ENCODE measurements at regions not wholly inside any gene's neighbourhood (a gene's known extent, or its start where the extent isn't known, plus 50 kb on each side); places are given as distances from the start of the nearest gene placed in this dataset.

GRCh38 chr2:106572541-106573450 lies 85.6 kb downstream of the CD8B2 start:
- peaks cover 14% of the 10 kb centered on the region for H3K4me1 ChIP-seq (ENCODE audit: control insufficient read depth, insufficient read depth, low read length)
- no peak overlapping the region for H3K4me3 ChIP-seq (ENCODE audit: low read length)
- no peaks in the 10 kb centered on the region for H3K36me3 ChIP-seq (ENCODE audit: control insufficient read depth, insufficient read depth, low read length)
- WGBS (ENCODE audit: insufficient coverage) = 80% methylated on average over 1 of the region's 8 CpGs
- H3K27ac ChIP-seq (ENCODE audit: low read length) = no peak overlapping the region
- DNase-seq = no peak
- no peaks in the 10 kb centered on the region for H3K9me3 ChIP-seq (replicated peaks; ENCODE audit: control insufficient read depth, low read depth, low read length)
- H3K27me3 ChIP-seq (ENCODE audit: control insufficient read depth, insufficient read depth, low read length) = no peaks in the 10 kb centered on the region

GRCh38 chr2:106573773-106574172 lies 86.6 kb downstream of the CD8B2 start:
- Histone ChIP-seq H3K4me1 (ENCODE audit: control insufficient read depth, insufficient read depth, low read length) (peaks cover 14% of the 10 kb centered on the region), H3K36me3 (ENCODE audit: control insufficient read depth, insufficient read depth, low read length) (no peaks in the 10 kb centered on the region), H3K27ac (ENCODE audit: low read length) (no peak overlapping the region), H3K4me3 (ENCODE audit: low read length) (no peak overlapping the region), H3K27me3 (ENCODE audit: control insufficient read depth, insufficient read depth, low read length) (no peaks in the 10 kb centered on the region), H3K9me3 (replicated peaks; ENCODE audit: control insufficient read depth, low read depth, low read length) (no peaks in the 10 kb centered on the region)
- no peak for DNase-seq

- H3K4me1 ChIP-seq (ENCODE audit: control insufficient read depth, insufficient read depth, low read length) = peaks cover 22% of the 10 kb centered on the region
- peak overlapping the region; percentile 4 for H3K27ac ChIP-seq (ENCODE audit: low read length)
- peak; percentile 87 for DNase-seq
- H3K36me3 ChIP-seq (ENCODE audit: control insufficient read depth, insufficient read depth, low read length) = no peaks in the 10 kb centered on the region
- H3K4me3 ChIP-seq (ENCODE audit: low read length) = no peak overlapping the region
- 34% methylated on average over 2 of the region's 6 CpGs for WGBS (ENCODE audit: insufficient coverage)
- no peaks in the 10 kb centered on the region for H3K9me3 ChIP-seq (replicated peaks; ENCODE audit: control insufficient read depth, low read depth, low read length)
- H3K27me3 ChIP-seq (ENCODE audit: control insufficient read depth, insufficient read depth, low read length) = peaks cover 8% of the 10 kb centered on the region
These were observed 88.8 kb downstream of the CD8B2 start for GRCh38 chr2:106575955-106576354.

- WGBS (ENCODE audit: insufficient coverage) = 90% methylated on average over 4 of the region's 5 CpGs
- H3K36me3 ChIP-seq (ENCODE audit: control insufficient read depth, insufficient read depth, low read length) = no peaks in the 10 kb centered on the region
- H3K4me1 ChIP-seq (ENCODE audit: control insufficient read depth, insufficient read depth, low read length) = peaks cover 28% of the 10 kb centered on the region
- H3K27ac ChIP-seq (ENCODE audit: low read length) = no peak overlapping the region
- peaks cover 15% of the 10 kb centered on the region for H3K27me3 ChIP-seq (ENCODE audit: control insufficient read depth, insufficient read depth, low read length)
- no peak for DNase-seq
- H3K9me3 ChIP-seq (replicated peaks; ENCODE audit: control insufficient read depth, low read depth, low read length) = no peaks in the 10 kb centered on the region
- H3K4me3 ChIP-seq (ENCODE audit: low read length) = no peak overlapping the region
These were observed 90.1 kb downstream of the CD8B2 start for GRCh38 chr2:106577255-106577651.

- Histone ChIP-seq H3K4me1 (ENCODE audit: control insufficient read depth, insufficient read depth, low read length) (peaks cover 30% of the 10 kb centered on the region), H3K36me3 (ENCODE audit: control insufficient read depth, insufficient read depth, low read length) (no peaks in the 10 kb centered on the region), H3K27me3 (ENCODE audit: control insufficient read depth, insufficient read depth, low read length) (peaks cover 23% of the 10 kb centered on the region), H3K27ac (ENCODE audit: low read length) (no peak overlapping the region), H3K4me3 (ENCODE audit: low read length) (no peak overlapping the region), H3K9me3 (replicated peaks; ENCODE audit: control insufficient read depth, low read depth, low read length) (no peaks in the 10 kb centered on the region)
- DNase-seq = no peak
- 0% methylated on average over 2 of the region's 9 CpGs for WGBS (ENCODE audit: insufficient coverage)
These were observed 92.6 kb downstream of the CD8B2 start for GRCh38 chr2:106579750-106580197.

GRCh38 chr2:106580241-106580640 lies 93.1 kb downstream of the CD8B2 start:
- no peak for DNase-seq
- Histone ChIP-seq H3K9me3 (replicated peaks; ENCODE audit: control insufficient read depth, low read depth, low read length) (no peaks in the 10 kb centered on the region), H3K36me3 (ENCODE audit: control insufficient read depth, insufficient read depth, low read length) (no peaks in the 10 kb centered on the region), H3K27ac (ENCODE audit: low read length) (no peak overlapping the region), H3K27me3 (ENCODE audit: control insufficient read depth, insufficient read depth, low read length) (peaks cover 23% of the 10 kb centered on the region), H3K4me1 (ENCODE audit: control insufficient read depth, insufficient read depth, low read length) (peaks cover 30% of the 10 kb centered on the region), H3K4me3 (ENCODE audit: low read length) (no peak overlapping the region)
- 81% methylated on average over 3 of the region's 5 CpGs for WGBS (ENCODE audit: insufficient coverage)

- H3K27ac ChIP-seq (ENCODE audit: low read length) = no peak overlapping the region
- peaks cover 23% of the 10 kb centered on the region for H3K4me1 ChIP-seq (ENCODE audit: control insufficient read depth, insufficient read depth, low read length)
- no peaks in the 10 kb centered on the region for H3K9me3 ChIP-seq (replicated peaks; ENCODE audit: control insufficient read depth, low read depth, low read length)
- 50% methylated on average over 3 of the region's 7 CpGs for whole genome bisulfite sequencing (ENCODE audit: insufficient coverage)
- peaks cover 23% of the 10 kb centered on the region for H3K27me3 ChIP-seq (ENCODE audit: control insufficient read depth, insufficient read depth, low read length)
- no peaks in the 10 kb centered on the region for H3K36me3 ChIP-seq (ENCODE audit: control insufficient read depth, insufficient read depth, low read length)
- H3K4me3 ChIP-seq (ENCODE audit: low read length) = no peak overlapping the region
- DNase-seq = no peak
These were observed 94.2 kb downstream of the CD8B2 start for GRCh38 chr2:106581328-106581727.

- WGBS (ENCODE audit: insufficient coverage) = no CpG with 5 or more reads among the region's 3 CpGs
- H3K4me1 ChIP-seq (ENCODE audit: control insufficient read depth, insufficient read depth, low read length) = peaks cover 19% of the 10 kb centered on the region
- H3K27me3 ChIP-seq (ENCODE audit: control insufficient read depth, insufficient read depth, low read length) = peaks cover 23% of the 10 kb centered on the region
- no peak overlapping the region for H3K27ac ChIP-seq (ENCODE audit: low read length)
- no peak for DNase-seq
- H3K9me3 ChIP-seq (replicated peaks; ENCODE audit: control insufficient read depth, low read depth, low read length) = no peaks in the 10 kb centered on the region
- peak overlapping the region; percentile 29 for H3K4me3 ChIP-seq (ENCODE audit: low read length)
- H3K36me3 ChIP-seq (ENCODE audit: control insufficient read depth, insufficient read depth, low read length) = no peaks in the 10 kb centered on the region
These were observed 94.6 kb downstream of the CD8B2 start for GRCh38 chr2:106581755-106582147.

GRCh38 chr2:106582148-106583143 lies 95.3 kb downstream of the CD8B2 start:
- Histone ChIP-seq H3K4me3 (ENCODE audit: low read length) (peak overlapping the region; percentile 29), H3K36me3 (ENCODE audit: control insufficient read depth, insufficient read depth, low read length) (no peaks in the 10 kb centered on the region), H3K9me3 (replicated peaks; ENCODE audit: control insufficient read depth, low read depth, low read length) (no peaks in the 10 kb centered on the region), H3K27ac (ENCODE audit: low read length) (no peak overlapping the region), H3K4me1 (ENCODE audit: control insufficient read depth, insufficient read depth, low read length) (peaks cover 16% of the 10 kb centered on the region), H3K27me3 (ENCODE audit: control insufficient read depth, insufficient read depth, low read length) (peaks cover 23% of the 10 kb centered on the region)
- WGBS (ENCODE audit: insufficient coverage) = 0% methylated on average over 6 of the region's 29 CpGs
- DNase-seq = peak; percentile 93

All from muscle of leg (tissue), 3 donors.